NCI-H82 treated with DMSO at 0.1 percent for 48 hours (cell line): ENCODE measurements at regions not wholly inside any gene's neighbourhood (a gene's known extent, or its start where the extent isn't known, plus 50 kb on each side); places are given as distances from the start of the nearest gene placed in this dataset.

Source experiments
- DNase-seq: peaks from one replicate; lab custom pipeline; 2025; ENCODE audit not compliant: unreplicated experiment; lab: John Stamatoyannopoulos, UW

DNA sequence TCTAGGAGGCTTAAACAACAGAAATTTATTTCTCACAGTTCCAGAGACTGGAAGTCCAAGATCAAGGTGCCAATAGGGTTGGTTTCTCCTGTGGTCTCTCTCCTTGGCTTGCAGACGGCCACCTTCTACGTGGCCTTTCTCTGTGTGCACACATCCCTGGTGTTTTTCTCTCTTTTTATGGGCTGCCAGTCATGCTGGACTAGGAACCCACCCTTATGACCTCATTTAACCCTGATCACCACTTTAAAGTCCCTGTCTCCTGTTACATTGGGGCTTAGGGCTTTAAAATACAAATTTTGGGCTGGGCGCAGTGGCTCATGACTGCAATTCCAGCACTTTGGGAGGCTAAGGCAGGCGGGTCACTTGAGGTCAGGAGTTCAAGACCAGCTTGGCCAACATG, 157.1 kb downstream of the TLE1 start:
- DNase-seq, result no peak

- no peak for DNase-seq
Observed at GRCh38 chr9:81531511-81531910, 157.8 kb downstream of the TLE1 start.

DNA sequence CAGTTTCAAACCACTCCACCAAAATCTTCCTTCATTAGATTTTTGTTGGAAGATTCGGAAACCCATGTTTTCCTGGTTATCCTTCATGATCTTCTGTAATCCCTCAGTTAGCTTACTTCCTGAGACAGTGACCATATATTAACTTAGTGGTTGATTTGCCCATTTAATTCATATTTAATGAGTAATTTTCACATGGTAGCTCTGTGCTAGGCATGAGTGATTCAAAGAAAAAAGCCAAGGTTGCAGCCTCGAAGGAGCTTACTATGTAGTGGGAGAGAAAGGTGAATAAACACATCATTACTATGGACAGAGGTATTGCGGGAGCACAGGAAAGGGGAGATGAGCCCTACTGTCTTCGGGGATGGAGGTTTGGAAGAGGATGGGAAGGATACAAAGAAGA, 158.5 kb downstream of the TLE1 start:
- no peak for DNase-seq

DNA sequence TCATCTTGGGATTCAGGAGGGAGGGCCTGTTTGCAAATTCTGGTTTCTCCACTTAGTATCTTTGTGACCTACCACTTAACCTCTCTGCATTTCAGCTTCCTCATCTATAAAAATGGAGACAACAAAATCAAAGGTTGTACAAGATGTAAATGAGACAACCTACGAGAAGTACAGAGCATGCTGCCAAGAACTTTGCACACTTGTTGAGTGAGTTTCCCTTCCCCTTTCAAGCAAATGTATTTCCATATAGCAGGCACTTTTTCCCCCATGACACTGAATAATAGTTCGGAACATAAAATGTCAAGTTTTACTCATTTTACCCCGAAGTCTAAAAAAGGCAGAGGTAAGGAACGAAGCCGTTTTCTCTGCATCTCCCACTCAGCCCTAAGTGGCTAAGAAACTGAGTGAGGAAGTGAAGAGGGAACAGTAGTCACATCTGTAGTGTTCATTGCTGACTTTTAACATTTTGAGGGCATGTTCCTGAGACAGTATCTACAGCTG, 159.0 kb downstream of the TLE1 start:
- no peak for DNase-seq

DNA sequence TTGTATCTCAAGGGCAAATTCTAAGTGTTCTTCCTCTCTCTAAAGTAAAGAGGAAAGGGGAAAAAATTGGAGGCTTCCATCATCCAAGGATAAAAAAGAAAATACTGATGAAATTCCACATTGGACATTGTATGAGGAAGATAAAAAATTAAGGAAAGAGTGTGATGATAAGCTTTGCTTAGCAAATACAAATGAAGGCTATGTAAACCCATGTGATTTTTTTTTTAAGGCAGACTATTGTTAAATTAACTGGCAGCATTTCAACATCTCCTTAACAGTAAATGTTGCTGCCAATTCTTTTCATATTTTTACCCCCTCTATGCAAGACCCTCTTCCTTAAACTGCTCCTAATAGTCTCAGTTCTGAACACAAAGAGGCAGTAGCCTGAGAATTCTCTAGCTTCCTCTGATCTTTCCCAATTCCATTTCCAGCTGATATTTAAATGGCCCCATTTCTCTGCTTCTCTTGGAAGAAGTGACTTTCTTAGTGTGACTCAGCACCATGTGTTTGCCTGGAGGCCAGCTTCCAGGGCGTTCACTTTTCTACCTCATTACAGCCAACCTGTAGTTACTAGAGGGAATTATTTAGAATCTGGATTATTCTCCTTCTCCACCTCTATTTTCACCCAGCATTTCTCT, 159.7 kb downstream of the TLE1 start:
- no peak for DNase-seq

- no peak for DNase-seq
Observed at GRCh38 chr9:81526587-81526986, 162.8 kb downstream of the TLE1 start.

- DNase-seq, result peak; percentile 42
Observed at GRCh38 chr9:81522716-81523551, 166.4 kb downstream of the TLE1 start.

GRCh38 chr9:81521892-81522291, 167.5 kb downstream of the TLE1 start:
- DNase-seq, result no peak

- DNase-seq, result no peak
Observed at GRCh38 chr9:81519816-81520495, 169.4 kb downstream of the TLE1 start.

DNA sequence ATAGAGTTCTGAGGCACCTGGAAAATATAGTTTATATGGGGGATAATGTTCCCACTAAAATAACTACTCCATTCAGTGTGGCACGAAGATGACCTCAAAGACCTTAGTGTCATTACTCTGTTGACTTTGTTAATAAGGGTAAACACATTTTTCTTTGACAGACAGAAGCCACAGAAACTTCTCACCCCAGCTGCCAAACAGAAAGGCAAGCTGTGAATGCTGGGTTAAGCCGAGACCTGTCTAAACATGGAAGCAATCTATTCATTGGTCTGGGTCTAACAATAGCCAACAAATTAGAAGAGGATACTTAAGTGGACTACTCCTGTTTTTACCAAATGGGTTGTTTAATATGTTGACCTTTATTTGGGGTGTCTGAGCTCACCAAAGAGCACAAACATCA, 171.4 kb downstream of the TLE1 start:
- DNase-seq, result no peak

GRCh38 chr9:81513059-81513458, 176.3 kb downstream of the TLE1 start:
- no peak for DNase-seq

GRCh38 chr9:81512641-81513040, 176.7 kb downstream of the TLE1 start:
- DNase-seq, result no peak

DNA sequence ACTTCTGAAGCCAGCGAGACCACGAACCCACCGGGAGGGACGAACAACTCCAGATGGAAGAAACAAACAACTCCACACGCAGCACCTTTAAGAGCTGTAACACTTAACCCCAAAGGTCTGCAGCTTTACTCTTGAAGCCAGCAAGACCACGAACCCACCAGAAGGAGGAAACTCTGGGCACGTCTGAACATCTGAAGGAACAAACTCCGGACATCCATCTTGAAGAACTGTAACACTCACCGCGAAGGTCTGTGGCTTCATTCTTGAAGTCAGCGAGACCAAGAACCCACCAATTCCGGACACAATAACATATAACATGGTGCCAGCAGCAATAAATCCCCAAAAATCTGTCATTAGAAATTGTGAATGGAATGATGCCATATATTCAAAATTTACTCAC, 180.9 kb downstream of the TLE1 start:
- DNase-seq, result no peak

- DNase-seq, result no peak
Observed at GRCh38 chr9:81506941-81507864, 182.1 kb downstream of the TLE1 start.

DNA sequence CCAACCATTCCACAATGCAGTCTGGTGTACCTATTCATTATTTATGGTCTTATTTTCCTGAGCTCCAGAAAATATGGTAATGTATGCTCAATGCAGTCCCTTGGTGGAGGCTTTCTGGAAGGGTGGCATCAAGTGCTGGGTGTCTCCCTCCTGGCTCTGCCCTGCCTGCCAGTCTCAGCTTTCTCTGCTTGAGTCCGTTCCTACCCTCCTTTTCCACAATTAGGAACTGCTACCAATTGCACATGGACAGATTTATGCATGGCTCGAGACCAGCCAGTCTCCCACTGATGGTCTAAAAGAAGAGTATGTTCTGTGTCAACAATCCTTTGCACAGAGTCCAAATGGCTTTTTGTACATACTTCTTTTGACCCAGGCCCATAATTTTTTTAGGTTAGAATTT, 189.8 kb downstream of the TLE1 start:
- DNase-seq, result no peak

DNA sequence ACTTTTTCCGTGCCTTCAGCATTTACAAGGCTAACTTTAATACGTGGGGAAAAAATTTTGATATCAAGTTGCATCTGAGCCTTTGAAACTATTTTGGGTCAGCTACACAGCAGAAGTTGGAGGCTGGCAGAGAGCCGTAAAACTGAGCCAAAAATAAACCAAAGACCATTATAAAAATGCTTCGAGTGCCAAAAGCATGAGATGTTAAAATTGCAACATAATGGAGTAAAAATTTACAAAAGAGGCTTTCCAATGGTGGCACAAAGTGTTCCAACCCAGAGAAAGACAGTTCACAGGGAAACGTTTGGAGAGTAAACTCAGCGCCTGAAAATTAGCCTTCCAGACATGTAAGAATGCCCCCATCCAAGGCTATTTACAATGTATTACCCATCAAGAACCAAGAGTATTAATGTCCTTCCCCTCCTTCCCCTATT, 190.3 kb downstream of the TLE1 start:
- no peak for DNase-seq

GRCh38 chr9:81498576-81498975, 190.8 kb downstream of the TLE1 start:
- no peak for DNase-seq

DNA sequence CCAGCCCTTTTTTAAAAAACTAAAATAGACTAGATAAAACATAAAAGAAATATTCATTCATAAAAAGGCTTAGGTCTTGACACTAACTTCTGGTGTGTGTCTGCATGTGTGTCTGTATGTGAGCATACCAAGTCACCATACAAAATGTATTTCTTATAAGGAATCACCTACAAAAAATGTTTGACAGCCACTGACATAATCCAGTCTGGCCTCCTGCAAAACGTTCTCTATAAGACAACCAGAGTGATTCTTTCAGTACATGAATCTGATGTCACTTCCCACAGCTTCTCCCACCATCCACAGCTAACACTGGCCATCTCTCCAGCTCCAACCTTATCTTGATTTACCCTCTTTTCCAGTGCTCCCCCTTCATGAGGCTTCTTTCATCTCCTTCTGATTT, 192.3 kb downstream of the TLE1 start:
- DNase-seq, result no peak

DNA sequence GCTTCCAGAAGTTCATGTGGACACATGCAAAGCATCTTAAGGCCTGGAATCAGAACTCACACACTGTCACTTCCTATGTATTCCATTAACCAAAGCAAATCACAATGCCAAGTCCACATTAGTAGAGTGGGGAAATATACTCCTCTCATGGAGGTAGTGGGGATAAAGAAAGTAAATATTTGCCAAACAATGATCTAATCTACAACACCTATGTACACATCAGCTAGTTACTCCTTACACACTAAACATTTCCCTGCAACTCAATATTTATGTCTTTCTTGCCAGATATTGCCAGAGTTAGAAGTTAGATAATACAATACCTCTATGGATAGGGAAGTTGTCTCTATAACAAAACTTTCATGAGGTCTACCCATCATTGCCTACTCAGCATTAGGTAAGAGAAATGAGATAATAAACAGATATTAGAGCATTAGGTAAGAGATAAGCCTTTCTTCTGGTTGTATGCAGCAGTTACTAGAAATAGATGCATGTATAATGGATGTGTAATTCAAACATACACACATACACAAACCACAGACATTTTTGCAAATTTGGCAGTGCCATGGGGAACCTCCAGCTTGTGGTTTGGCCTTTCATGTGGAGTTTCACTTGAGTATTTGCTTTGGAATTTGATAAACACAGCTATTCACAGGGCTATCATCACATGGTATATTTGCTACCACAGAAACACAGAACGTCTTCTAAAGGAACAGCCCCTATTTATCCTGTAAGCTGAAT, 196.5 kb downstream of the TLE1 start:
- DNase-seq, result no peak
